Bronchial epithelial cell (primary cell): ENCODE measurements at regions not wholly inside any gene's neighbourhood (a gene's known extent, or its start where the extent isn't known, plus 50 kb on each side); places are given as distances from the start of the nearest gene placed in this dataset.
"Not testable (repeated sequence)": the region's sequence is repeated elsewhere in the genome, so short reads cannot be mapped to it uniquely, and the experiment has no call there.

ENCODE experiments used
- DNase-seq: peaks from one replicate; pipeline ENCODE4 v3.0.0-alpha.2; 2010; ENCODE audit warnings: low read depth
- FAIRE-seq: peaks from 2 replicates; lab custom pipeline; 2011; peaks lifted over from hg19 to GRCh38; lab: Jason Lieb, UNC
- H3K27me3 ChIP-seq: 2 replicates; pipeline ENCODE4 v1.5.1; 2011; ENCODE audit warnings: low read length; ENCODE audit not compliant: control insufficient read depth, insufficient read depth
- H3K36me3 ChIP-seq: 2 replicates; pipeline ENCODE4 v1.5.1; 2011; ENCODE audit warnings: low read length; ENCODE audit not compliant: control insufficient read depth, insufficient read depth
- H3K4me3 ChIP-seq: 2 replicates; pipeline ENCODE4 v1.5.1; 2011; ENCODE audit warnings: mild to moderate bottlenecking, low read depth, low read length, control low read depth
- TF ChIP-seq, protein P1 (sequence below): IDR thresholded peaks from 2 replicates; pipeline ENCODE4 v1.5.1; 2011; ENCODE audit warnings: mild to moderate bottlenecking, moderate library complexity, low read length, control low read depth, inconsistent platforms; ENCODE audit not compliant: insufficient read depth, severe bottlenecking

DNA sequence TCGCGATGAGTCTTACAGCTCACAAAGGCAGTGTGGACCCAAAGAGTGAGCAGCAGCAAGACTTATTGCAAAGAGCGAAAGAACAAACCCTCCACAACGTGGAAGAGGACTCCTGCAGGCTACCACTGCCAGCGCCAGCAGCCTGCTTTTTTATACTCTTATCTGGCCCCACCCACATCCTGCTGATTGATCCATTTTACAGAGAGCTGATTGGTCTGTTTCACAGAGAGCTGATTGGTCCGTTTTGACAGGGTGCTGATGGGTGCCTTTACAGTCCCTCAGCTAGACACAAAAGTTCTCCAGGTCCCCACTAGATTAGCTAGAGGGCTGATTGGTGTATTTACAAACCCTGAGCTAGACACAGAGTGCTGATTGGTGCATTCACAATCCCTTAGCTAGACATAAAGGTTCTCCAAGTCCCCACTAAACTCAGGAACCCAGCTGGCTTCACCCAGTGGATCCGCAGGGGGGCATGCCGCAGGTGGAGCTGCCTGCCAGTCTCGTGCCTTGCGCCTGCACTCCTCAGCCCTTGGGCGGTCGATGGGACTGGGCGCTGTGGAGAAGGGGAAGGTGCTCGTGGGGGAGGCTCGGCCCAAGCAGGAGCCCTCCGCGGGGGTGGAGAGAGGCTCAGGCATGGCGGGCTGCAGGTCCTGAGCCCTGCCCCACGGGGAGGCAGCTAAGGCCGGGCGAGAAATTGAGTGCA lies 75.7 kb downstream of the QDPR start:
- not testable (repeated sequence) for H3K36me3 ChIP-seq, DNase-seq, FAIRE-seq

DNA sequence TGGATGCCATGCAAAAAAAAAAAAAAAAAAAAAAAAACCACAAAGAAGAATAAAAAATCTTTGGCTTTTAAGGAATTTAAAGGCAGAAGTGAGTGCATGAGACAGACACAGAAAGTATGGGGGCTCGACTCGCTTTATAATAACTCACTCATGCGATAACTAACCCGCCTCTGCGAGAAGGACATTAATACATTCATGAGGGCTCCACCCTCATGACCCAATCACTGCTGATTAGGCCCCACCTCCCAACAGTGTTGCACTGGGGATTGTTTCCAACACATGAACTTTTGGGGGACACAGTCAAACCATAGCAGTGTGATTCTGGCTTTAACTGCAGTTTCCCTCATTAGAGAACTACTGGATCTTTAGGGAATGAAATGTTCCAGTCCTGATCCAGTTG lies 78.1 kb downstream of the QDPR start:
- H3K36me3 ChIP-seq, result no peaks in the 10 kb centered on the region
- FAIRE-seq (no peak), DNase-seq (no peak)
- TF ChIP-seq, protein P1, sequence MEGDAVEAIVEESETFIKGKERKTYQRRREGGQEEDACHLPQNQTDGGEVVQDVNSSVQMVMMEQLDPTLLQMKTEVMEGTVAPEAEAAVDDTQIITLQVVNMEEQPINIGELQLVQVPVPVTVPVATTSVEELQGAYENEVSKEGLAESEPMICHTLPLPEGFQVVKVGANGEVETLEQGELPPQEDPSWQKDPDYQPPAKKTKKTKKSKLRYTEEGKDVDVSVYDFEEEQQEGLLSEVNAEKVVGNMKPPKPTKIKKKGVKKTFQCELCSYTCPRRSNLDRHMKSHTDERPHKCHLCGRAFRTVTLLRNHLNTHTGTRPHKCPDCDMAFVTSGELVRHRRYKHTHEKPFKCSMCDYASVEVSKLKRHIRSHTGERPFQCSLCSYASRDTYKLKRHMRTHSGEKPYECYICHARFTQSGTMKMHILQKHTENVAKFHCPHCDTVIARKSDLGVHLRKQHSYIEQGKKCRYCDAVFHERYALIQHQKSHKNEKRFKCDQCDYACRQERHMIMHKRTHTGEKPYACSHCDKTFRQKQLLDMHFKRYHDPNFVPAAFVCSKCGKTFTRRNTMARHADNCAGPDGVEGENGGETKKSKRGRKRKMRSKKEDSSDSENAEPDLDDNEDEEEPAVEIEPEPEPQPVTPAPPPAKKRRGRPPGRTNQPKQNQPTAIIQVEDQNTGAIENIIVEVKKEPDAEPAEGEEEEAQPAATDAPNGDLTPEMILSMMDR, result no peak
- H3K4me3 ChIP-seq, result no peak overlapping the region
- no peaks in the 10 kb centered on the region for H3K27me3 ChIP-seq

More for the DNA sequence above, 75.7 kb downstream of the QDPR start:
- not testable (repeated sequence) for H3K4me3 ChIP-seq, H3K27me3 ChIP-seq

DNA sequence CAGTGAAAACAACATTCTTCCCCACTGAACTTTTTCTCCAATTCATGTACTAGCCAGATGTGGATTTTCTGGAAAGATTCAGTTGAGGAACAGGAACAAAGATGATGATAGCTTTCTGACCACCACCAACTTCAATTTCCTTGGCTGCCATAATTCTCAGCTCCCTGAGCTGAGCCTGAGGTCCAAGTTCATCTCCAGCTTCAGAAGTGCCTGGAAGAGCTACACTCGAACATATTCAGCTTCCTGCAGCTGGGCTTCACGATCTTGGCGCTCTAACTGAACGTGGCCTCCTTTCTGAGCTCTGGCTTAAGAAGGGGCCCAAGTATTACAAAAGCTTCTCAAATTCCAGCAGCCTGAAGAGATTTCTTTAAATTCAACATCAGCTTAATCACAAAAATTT lies 83.9 kb downstream of the QDPR start:
- DNase-seq (no peak), FAIRE-seq (no peak)
- Histone ChIP-seq H3K36me3 (no peaks in the 10 kb centered on the region), H3K27me3 (no peaks in the 10 kb centered on the region), H3K4me3 (no peak overlapping the region)
- TF ChIP-seq, protein P1, result no peak

DNA sequence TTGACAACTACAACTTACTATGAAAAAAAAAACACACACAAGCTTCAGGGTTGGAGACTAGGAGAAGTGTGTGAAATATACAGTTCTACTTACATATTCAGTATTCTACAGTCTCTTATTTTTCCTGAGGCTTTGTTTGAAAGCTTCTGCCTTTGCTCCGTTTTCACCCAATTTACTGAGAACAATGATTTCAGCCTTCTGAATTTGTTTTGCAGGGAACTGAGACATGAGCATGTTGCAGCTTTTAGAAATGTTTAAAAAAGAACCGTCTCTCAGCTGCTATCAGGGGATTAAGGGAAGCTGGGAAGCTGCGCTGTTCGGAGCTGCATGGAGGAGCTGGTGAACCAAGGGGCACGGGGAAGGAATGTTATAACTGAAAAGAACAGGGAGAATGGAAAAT lies 85.7 kb downstream of the QDPR start:
- TF ChIP-seq, protein P1, result no peak
- Histone ChIP-seq H3K27me3 (no peaks in the 10 kb centered on the region), H3K36me3 (no peaks in the 10 kb centered on the region), H3K4me3 (no peak overlapping the region)
- FAIRE-seq, result no peak
- no peak for DNase-seq

DNA sequence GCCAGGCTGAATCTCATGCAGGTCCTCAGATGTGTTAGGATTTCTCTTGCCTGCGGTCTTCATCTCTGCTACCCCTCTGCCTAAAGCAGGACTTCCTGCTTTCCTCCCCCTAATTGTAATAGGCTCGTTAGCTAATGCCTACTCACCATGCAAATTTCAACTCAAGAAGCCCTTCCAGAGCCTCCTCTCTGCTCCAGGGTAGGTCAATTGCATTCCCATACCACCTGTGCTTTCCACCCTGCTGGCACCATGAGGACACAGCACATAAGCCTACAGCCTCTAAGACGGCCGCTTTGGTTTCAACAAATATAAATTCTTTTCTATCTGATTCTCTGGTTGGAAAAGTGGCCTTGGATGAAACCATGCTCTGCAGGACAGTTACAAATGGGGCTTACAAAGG lies 93.9 kb downstream of the QDPR start:
- Histone ChIP-seq H3K4me3 (no peak overlapping the region), H3K27me3 (no peaks in the 10 kb centered on the region), H3K36me3 (no peaks in the 10 kb centered on the region)
- FAIRE-seq, result no peak
- no peak for DNase-seq
- TF ChIP-seq, protein P1, result no peak

DNA sequence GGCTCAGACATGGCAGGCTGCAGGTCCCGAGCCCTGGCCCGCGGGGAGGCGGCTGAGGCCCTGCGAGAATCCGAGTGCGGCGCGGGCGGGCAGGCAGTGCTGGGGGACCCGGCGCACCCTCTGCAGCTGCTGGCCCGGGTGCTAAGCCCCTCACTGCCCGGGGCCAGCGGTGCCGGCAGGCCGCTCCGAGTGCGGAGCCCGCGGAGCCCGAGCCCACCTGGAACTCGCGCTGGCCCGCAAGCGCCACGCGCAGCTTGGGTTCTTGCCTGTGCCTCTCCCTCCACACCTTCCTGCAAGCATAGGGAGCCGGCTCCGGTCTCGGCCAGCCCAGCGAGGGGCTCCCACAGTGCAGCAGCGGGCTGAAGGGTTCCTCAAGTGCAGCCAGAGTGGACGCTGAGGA lies 97.5 kb downstream of the QDPR start:
- DNase-seq (no peak), FAIRE-seq (no peak)
- Histone ChIP-seq H3K27me3 (no peaks in the 10 kb centered on the region), H3K36me3 (no peaks in the 10 kb centered on the region), H3K4me3 (no peak overlapping the region)
- TF ChIP-seq, protein P1, result no peak
